Activated CD4-positive, alpha-beta T cell treated with anti-CD3 and anti-CD28 coated beads, Interleukin-2, Interleukin-4, amounts not matched to agents 100 ng/mL and 50 ng/mL, durations not matched to agents 16 hours and 8 hours (primary cell): ENCODE measurements at regions not wholly inside any gene's neighbourhood (a gene's known extent, or its start where the extent isn't known, plus 50 kb on each side); places are given as distances from the start of the nearest gene placed in this dataset.
"Not testable (repeated sequence)": the region's sequence is repeated elsewhere in the genome, so short reads cannot be mapped to it uniquely, and the experiment has no call there.

Experiments
- DNase-seq: peaks from one replicate; pipeline ENCODE4 v3.0.0-alpha.2; 2020; ENCODE audit warnings: low spot score

- no peak for DNase-seq
Observed at GRCh38 chr10:14425034-14425433, 94.3 kb upstream of the FRMD4A start.

DNA sequence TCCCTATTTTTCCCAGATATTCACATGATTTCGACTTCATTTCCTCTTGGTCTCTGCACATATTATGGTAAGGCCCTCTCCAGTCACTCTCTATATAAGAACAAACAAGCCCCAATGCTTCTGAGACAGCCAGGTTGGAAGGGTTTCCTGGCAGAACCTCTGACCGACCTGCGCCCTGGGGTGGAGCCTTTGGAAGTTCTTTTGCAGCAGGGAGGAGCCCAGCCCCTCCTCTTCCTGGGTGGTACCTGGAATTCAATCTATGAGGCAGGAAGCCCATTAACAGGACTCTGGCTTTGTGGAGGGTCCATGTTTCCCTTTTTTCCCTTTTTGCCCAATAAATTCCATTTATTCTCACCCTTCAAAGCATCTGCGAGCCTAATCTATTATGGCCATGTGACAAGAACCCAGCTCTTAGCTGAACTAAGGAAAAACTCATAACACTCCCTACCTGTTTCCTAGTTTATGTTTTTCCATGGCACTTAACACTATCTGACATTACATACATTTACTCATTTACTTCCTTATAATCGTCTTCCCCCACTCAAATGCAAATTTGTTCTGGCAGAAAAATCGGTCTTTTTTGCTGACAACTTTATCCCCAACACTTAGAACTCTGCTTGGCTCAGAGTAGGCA is 92.5 kb upstream of the FRMD4A start:
- no peak for DNase-seq

GRCh38 chr10:14422431-14422830 is 91.7 kb upstream of the FRMD4A start:
- DNase-seq = no peak

- no peak for DNase-seq
Observed at GRCh38 chr10:14421941-14422340, 91.2 kb upstream of the FRMD4A start.

DNA sequence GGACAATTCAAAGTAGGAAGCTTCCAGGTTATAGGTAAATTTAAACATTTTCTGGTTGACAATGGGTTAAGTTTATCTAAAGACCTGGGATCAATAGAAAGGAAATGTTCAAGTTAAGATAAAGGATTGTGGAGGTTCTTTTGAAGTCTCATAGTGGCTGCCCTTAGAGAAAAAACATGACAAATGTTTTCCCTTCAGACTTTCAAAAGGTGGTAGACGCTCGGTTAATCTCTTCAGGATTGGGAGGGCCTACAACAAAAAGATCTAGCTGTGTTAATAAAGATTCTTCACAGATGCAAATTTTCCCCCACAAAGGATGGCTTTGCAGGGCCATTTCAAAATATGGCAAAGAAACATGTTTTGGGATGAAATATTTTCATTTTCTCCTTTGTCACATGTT is 86.6 kb upstream of the FRMD4A start:
- not testable (repeated sequence) for DNase-seq

GRCh38 chr10:14416308-14416700 is 85.6 kb upstream of the FRMD4A start:
- DNase-seq = no peak

DNA sequence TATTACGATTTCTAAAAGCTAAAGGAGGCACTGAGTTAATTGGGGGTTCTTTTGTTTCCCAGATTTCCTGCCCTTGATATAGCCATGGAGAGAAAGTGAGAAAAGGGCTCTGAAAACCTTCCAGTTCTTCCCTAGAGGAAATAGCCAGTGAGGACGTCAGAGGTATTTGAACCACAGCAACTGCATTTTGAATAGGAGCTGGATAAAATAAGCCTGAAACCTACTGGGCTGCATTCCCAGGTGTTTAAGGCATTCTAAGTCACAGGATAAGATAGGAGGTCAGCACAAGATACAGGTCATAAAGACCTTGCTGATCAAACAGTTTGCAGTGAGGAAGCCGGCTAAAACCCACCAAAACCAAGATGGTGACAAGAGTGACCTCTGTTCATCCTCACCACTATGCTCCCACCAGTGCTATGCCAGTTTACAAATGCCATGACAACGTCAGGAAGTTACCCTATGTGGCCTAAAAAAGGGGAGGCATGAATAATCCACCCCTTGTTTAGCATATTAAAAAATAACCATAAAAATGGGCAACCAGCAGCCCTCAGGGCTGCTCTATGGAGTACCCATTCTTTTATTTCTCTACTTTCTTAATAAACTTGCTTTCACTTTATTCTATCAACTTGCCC is 85.1 kb upstream of the FRMD4A start:
- no peak for DNase-seq

DNA sequence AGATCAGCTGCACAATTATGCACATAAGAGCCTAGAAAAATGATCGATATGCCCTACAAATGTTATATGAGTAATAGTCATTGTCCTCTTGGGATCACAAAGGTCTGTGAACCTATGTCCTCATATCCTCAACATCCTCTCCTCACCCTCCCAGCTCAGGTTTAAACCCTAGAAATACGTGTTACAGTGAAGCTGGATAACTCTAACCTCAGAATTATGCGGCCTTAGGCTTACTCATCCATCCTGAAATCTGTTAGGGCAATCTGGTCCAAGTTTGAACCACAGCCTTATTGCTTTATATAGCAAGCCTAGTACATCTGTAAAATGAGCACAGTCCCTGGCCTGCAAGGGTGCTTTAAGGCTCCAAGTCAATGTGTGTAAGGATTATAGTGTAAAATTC is 84.2 kb upstream of the FRMD4A start:
- no peak for DNase-seq

- no peak for DNase-seq
Observed at GRCh38 chr10:14413523-14413922, 82.8 kb upstream of the FRMD4A start.

DNA sequence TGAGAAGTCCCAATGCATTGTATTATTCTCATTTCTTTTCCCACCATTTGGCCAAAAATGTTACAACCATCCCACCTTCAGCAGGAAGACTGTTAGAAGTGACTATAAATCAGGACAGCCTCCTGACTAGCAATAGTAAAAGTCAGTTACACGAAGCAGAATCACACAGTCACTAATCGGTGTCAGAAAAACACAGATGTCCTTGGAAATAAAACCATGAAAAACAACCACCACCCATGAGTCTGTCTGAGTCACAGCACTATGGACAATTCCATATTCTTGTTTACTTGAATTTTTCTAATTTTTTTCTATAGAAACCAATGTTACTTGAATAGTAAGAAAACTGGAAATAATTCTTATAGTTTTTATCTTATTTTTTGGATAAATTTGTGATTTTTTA is 81.9 kb upstream of the FRMD4A start:
- no peak for DNase-seq

DNA sequence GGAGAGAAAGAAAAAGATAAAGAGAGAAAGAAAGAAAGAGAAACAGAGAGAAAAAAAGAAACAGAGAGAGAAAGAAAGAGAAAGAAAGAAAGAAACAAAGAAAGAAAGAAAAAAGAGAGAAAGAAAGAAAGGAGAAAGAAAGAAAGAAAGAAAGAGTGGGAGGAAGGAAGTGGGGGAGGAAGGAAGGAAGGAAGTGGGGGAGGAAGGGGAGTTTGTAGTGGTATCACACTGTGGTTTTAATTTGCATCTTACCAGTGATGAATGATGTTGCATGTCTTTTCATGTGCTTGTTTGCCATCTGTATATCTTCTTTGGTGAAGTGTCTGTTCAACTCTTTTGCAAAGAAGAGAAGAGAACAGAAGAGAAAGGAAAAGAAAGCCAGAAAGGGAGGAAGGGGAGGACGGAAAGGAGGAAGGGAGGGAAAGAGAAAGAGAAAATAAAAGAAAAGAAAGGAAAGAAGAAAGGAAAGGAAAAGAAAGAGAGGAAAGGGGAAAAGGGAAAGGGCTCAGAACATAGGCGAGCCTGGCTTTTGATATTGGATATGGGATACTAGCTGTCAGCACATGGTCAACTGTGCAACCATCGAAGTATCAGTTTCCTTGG is 79.2 kb upstream of the FRMD4A start:
- no peak for DNase-seq

DNA sequence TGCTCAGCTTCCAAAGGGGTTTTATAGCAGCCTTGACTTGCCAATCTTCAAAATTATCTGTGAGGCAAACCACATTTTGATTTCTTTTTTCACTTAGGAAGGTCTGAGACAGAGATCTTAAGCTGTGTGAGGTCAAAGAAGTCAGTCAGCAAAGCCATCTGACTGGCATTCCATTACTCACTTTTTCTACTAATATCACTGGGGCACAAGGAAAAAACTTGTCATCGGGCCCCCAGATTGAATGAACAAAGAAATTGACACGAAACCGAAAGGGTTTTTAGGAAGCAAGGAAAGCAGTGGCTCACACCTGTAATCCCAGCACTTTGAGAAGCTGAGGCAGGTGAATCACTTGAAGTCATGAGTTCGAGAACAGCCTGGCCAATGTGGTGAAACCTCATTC is 78.5 kb upstream of the FRMD4A start:
- DNase-seq = no peak

- DNase-seq = no peak
Observed at GRCh38 chr10:14408139-14408538, 77.4 kb upstream of the FRMD4A start.

- no peak for DNase-seq
Observed at GRCh38 chr10:14407567-14407966, 76.8 kb upstream of the FRMD4A start.

DNA sequence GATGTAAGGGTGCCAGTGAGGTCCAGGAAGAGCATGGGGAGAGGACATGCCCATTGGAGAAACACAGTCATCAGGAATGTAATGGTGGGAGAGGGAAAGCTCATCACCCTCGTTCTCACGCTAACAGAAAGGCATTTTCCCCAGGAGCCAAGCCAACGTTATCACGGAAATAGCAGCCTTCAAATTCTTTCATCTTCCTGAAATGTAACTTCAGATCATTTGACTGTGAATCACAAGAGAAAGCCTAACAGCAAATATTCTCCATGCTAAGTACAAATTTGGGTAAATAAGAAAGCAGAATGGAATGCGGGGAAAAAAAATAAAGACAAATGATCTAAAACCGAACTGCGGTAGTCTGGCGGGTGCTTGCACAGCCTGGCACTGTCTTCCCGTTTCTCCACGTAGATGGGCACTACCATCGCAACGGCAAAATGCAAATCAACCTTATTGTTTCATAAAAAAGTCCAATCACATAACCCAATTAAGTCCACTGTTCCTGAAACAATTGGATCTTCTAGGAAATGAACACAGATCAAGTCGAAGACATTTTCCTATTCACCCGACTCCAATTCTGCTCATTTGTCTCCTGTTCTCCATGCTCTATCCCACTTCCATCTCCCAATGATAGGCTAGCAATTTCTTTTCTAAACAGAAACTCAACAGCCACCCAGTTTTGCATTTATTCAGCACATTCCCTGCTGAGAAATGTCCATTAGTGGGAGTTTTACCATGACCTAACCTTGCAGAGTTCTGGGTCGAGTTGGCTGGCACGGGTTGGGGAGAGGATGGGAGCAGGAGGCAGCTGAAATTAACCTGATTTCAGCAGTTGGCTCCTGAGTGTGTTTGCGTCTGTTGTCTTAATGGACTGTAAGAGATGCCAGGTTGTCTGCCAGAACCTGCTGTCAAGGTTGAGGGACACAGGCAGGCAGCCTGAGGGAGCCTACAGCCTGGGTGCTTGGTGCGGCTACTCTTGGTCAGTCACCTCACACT is 74.6 kb upstream of the FRMD4A start:
- no peak for DNase-seq

- DNase-seq = no peak
Observed at GRCh38 chr10:14403881-14404623, 73.3 kb upstream of the FRMD4A start.

GRCh38 chr10:14403359-14403758 is 72.6 kb upstream of the FRMD4A start:
- no peak for DNase-seq

- no peak for DNase-seq
Observed at GRCh38 chr10:14399641-14400040, 68.9 kb upstream of the FRMD4A start.

DNA sequence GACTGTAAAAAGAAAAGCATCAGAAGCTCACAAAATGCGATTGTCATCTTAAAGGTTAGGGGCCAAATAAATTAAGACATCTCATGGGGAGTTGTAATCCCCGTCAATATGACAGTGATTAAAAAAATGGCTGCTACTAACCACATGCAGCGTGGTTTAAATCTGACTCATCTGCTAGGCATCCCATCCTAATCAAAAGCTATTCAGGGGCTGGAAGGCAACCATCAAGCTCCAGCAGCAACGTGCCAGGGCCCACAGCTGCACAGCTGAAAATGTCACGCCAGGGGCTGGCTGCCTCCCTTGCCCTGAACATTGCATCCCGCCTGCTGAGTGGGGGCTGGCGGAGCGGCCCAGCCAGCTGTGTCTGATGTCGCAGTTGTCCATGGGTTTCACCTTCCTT is 66.3 kb upstream of the FRMD4A start:
- no peak for DNase-seq

GRCh38 chr10:14396411-14397048 is 65.8 kb upstream of the FRMD4A start:
- DNase-seq = no peak

- DNase-seq = no peak
Observed at GRCh38 chr10:14394179-14394578, 63.5 kb upstream of the FRMD4A start.
